ENCODE measurements at regions not wholly inside any gene's neighbourhood (a gene's known extent, or its start where the extent isn't known, plus 50 kb on each side); places are given as distances from the start of the nearest gene placed in this dataset.

DNA sequence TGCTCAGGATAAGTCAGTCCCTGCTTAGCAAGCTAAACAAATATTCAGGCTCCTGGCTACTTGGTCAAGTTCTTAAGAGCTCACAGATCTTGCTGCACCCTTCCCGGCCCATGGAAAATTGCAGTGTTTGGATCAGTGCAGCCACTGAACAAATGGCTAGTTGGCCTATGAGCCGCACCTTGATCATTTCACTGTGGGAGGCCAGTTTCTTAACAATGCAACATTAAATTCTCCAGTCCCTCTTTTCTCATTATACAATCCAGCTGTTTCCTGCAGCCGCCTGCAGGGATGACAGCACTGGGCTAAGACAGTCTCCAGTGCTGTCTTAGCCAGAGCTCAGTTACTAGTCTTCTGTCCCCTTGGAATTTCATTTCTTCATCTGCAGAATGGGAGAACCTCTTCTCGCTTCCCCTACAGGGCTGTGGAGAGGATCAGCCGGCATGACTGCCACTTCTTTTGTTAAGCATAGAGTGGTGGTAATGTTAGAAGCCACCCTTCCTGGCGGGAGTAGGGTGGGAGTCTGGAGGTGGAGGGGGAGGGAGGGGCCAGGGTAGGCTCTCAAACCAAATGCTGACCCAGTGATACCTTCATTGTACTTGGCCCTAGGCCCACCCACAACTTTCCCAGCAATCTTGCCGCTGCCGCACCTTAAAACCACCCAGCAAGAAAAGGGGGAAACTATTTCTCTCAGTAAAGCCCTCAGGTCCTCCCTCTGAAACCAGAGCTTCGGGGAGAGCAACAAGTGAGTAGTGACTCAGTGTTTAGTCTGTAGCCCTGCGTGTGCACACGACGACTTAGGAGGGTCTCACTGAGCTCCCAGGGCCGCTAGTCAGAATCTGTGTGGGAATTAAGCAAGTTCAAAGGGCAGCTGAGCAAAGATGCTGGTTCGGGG is 145.7 kb downstream of the NUAK1 start:
- Histone ChIP-seq H3K27me3 (replicated peaks in 1 of 2; ENCODE audit: control insufficient read depth in 2 of 2, insufficient read depth in 2 of 2, low read length in 1 of 2) (no peaks in the 10 kb centered on the region), H4K20me1 (ENCODE audit: control insufficient read depth, insufficient read depth) (no peaks in the 10 kb centered on the region), H3K4me1 (ENCODE audit: control insufficient read depth, insufficient read depth, low read length) (no peaks in the 10 kb centered on the region), H3K79me2 (ENCODE audit: control insufficient read depth, insufficient read depth, low read length) (no peaks in the 10 kb centered on the region), H3K36me3 (ENCODE audit: control insufficient read depth in 2 of 2, insufficient read depth in 2 of 2, low read length in 1 of 2) (no peaks in the 10 kb centered on the region), H3K4me3 (no peak overlapping the region), H2AFZ (ENCODE audit: control insufficient read depth, low read depth, low read length) (no peak overlapping the region), H3K9me3 (replicated peaks; ENCODE audit: control insufficient read depth, insufficient read depth, low read length) (no peaks in the 10 kb centered on the region), H3K9ac (ENCODE audit: control insufficient read depth, insufficient read depth, low read length) (no peak overlapping the region), H3K4me2 (ENCODE audit: control insufficient read depth, insufficient read depth) (no peak overlapping the region), H3K27ac (ENCODE audit: control insufficient read depth, insufficient read depth) (no peak overlapping the region)
- RAD21 ChIA-PET (ENCODE audit: unreplicated experiment) = no interaction called here
- DNase-seq (ENCODE audit: low read depth, low spot score) (no peak), ATAC-seq (no peak), FAIRE-seq (no peak)
- POLR2A ChIA-PET = no interaction called here
- SMC1A ChIA-PET (ENCODE audit: uncharacterized antibody, unreplicated experiment) = no interaction called here
- CTCF ChIA-PET = no interaction called here
- in situ Hi-C loops (cut with MboI) = no loop called here
- BruUV-seq (replicated peaks) = no TSS peak
- intact Hi-C loops (cut with micrococcal nuclease; ENCODE audit: unreplicated experiment) = no loop called here
- 21% methylated on average over 14 of the region's 14 CpGs for WGBS (ENCODE audit: insufficient coverage, insufficient replicate concordance, low lambda C conversion rate, missing lambda C conversion rate)
- TF ChIP-seq, protein P1, sequence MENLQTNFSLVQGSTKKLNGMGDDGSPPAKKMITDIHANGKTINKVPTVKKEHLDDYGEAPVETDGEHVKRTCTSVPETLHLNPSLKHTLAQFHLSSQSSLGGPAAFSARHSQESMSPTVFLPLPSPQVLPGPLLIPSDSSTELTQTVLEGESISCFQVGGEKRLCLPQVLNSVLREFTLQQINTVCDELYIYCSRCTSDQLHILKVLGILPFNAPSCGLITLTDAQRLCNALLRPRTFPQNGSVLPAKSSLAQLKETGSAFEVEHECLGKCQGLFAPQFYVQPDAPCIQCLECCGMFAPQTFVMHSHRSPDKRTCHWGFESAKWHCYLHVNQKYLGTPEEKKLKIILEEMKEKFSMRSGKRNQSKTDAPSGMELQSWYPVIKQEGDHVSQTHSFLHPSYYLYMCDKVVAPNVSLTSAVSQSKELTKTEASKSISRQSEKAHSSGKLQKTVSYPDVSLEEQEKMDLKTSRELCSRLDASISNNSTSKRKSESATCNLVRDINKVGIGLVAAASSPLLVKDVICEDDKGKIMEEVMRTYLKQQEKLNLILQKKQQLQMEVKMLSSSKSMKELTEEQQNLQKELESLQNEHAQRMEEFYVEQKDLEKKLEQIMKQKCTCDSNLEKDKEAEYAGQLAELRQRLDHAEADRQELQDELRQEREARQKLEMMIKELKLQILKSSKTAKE (IDR thresholded peaks at IDR 0.05; ENCODE audit: low read depth, poor library complexity, severe bottlenecking) = no peak
- TF ChIP-seq JUND (IDR thresholded peaks at IDR 0.05; ENCODE audit: low read depth, low read length) = no peak
- TF ChIP-seq SMAD1 (IDR thresholded peaks at IDR 0.05; ENCODE audit: low read depth, partially characterized antibody) = no peak
- TF ChIP-seq, protein P2, sequence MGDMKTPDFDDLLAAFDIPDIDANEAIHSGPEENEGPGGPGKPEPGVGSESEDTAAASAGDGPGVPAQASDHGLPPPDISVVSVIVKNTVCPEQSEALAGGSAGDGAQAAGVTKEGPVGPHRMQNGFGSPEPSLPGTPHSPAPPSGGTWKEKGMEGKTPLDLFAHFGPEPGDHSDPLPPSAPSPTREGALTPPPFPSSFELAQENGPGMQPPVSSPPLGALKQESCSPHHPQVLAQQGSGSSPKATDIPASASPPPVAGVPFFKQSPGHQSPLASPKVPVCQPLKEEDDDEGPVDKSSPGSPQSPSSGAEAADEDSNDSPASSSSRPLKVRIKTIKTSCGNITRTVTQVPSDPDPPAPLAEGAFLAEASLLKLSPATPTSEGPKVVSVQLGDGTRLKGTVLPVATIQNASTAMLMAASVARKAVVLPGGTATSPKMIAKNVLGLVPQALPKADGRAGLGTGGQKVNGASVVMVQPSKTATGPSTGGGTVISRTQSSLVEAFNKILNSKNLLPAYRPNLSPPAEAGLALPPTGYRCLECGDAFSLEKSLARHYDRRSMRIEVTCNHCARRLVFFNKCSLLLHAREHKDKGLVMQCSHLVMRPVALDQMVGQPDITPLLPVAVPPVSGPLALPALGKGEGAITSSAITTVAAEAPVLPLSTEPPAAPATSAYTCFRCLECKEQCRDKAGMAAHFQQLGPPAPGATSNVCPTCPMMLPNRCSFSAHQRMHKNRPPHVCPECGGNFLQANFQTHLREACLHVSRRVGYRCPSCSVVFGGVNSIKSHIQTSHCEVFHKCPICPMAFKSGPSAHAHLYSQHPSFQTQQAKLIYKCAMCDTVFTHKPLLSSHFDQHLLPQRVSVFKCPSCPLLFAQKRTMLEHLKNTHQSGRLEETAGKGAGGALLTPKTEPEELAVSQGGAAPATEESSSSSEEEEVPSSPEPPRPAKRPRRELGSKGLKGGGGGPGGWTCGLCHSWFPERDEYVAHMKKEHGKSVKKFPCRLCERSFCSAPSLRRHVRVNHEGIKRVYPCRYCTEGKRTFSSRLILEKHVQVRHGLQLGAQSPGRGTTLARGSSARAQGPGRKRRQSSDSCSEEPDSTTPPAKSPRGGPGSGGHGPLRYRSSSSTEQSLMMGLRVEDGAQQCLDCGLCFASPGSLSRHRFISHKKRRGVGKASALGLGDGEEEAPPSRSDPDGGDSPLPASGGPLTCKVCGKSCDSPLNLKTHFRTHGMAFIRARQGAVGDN (IDR thresholded peaks at IDR 0.05) = no peak
- no peak for TF ChIP-seq CBFB (IDR thresholded peaks at IDR 0.05; ENCODE audit: low read depth)
- no peak for TF ChIP-seq GABPA (IDR thresholded peaks at IDR 0.05; ENCODE audit: low read depth)
- TF ChIP-seq TBL1XR1 (IDR thresholded peaks at IDR 0.05; ENCODE audit: low read depth, low read length) = no peak
- no peak for TF ChIP-seq FOXK2 (IDR thresholded peaks at IDR 0.05)
- no peak for TF ChIP-seq NFXL1 (IDR thresholded peaks at IDR 0.05; ENCODE audit: borderline replicate concordance)
- no peak for TF ChIP-seq POU2F2 (IDR thresholded peaks at IDR 0.05; ENCODE audit: borderline replicate concordance, low read depth, low read length)
- TF ChIP-seq MTA2 (IDR thresholded peaks at IDR 0.05; ENCODE audit: low read depth) = no peak
- no peak for TF ChIP-seq ZNF384 (IDR thresholded peaks at IDR 0.05; ENCODE audit: borderline replicate concordance, low read depth, low read length)
- TF ChIP-seq, protein P3, sequence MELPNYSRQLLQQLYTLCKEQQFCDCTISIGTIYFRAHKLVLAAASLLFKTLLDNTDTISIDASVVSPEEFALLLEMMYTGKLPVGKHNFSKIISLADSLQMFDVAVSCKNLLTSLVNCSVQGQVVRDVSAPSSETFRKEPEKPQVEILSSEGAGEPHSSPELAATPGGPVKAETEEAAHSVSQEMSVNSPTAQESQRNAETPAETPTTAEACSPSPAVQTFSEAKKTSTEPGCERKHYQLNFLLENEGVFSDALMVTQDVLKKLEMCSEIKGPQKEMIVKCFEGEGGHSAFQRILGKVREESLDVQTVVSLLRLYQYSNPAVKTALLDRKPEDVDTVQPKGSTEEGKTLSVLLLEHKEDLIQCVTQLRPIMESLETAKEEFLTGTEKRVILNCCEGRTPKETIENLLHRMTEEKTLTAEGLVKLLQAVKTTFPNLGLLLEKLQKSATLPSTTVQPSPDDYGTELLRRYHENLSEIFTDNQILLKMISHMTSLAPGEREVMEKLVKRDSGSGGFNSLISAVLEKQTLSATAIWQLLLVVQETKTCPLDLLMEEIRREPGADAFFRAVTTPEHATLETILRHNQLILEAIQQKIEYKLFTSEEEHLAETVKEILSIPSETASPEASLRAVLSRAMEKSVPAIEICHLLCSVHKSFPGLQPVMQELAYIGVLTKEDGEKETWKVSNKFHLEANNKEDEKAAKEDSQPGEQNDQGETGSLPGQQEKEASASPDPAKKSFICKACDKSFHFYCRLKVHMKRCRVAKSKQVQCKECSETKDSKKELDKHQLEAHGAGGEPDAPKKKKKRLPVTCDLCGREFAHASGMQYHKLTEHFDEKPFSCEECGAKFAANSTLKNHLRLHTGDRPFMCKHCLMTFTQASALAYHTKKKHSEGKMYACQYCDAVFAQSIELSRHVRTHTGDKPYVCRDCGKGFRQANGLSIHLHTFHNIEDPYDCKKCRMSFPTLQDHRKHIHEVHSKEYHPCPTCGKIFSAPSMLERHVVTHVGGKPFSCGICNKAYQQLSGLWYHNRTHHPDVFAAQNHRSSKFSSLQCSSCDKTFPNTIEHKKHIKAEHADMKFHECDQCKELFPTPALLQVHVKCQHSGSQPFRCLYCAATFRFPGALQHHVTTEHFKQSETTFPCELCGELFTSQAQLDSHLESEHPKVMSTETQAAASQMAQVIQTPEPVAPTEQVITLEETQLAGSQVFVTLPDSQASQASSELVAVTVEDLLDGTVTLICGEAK (IDR thresholded peaks at IDR 0.05; ENCODE audit: borderline replicate concordance) = no peak
- TF ChIP-seq SIN3A (IDR thresholded peaks at IDR 0.05; ENCODE audit: low read depth, low read length) = no peak
